ENCODE measurements at regions not wholly inside any gene's neighbourhood (a gene's known extent, or its start where the extent isn't known, plus 50 kb on each side); places are given as distances from the start of the nearest gene placed in this dataset.

GRCh38 chr20:12111431-12112088, 193.9 kb downstream of the BTBD3 start:
- TF ChIP-seq RARB (CRISPR knock-in tag; IDR thresholded peaks at IDR 0.05) (no peak), ISL1 (CRISPR knock-in tag; IDR thresholded peaks at IDR 0.05) (no peak), TOX (CRISPR knock-in tag; IDR thresholded peaks at IDR 0.05; ENCODE audit: borderline replicate concordance) (no peak), ZNF70 (CRISPR knock-in tag; IDR thresholded peaks at IDR 0.05) (no peak)
